ENCODE measurements at regions not wholly inside any gene's neighbourhood (a gene's known extent, or its start where the extent isn't known, plus 50 kb on each side); places are given as distances from the start of the nearest gene placed in this dataset.

DNA sequence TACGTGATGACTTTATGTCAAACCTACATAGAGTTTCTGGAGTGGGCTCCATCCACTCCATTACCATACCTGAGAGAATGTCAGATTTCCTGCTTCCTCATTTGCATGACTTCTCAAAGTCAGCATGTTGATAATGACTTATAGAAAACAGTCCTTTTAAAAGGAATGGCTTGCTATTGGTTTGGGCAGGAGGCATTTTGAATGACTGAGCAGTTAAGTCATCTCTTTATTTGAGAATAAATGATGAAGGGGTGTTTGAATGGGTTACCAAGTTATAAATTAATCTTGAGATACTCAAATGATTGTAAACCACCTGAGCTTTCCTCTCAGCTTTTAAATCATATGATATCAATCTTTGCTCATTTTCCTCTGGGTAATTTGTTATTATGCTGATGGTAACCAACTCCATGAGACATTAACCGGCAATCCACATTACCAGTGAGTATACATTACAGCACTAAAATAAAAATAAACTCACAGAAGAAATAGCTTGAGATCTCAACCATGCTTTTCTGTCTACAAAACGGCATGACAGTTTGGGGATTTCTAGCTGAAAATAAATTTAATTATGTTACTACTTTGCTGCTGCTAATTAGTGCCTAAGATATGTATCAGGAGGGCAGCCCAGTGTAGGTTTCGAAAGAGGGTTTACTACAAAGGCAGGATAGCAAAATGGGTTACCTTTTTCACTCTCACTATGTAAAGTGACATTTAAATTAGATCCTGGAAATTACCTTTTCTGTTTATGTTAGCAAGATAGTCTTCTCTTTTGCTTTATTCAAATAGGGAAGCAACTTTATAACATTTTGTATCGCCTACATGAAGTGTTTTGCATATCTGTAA, 78.8 kb downstream of the RPS12 start:
- Mint-ChIP-seq H3K27me3 (ENCODE audit: low read depth) (no peaks in the 10 kb centered on the region), H3K4me1 (peaks cover 3 to 15% of the 10 kb centered on the region in 2 experiments; a peak in 3 of 4 replicates), H3K4me3 (no peak overlapping the region), H3K9me3 (peaks cover 0 to 2% of the 10 kb centered on the region in 2 experiments; a peak in 1 of 5 replicates), H3K27ac (no peak overlapping the region), H3K36me3 (ENCODE audit: insufficient read depth in 1 of 3, low read depth in 3 of 3) (no peaks in the 10 kb centered on the region)
- H2BK12ac ChIP-seq (ENCODE audit: insufficient read length, low read depth, low read length): no peak overlapping the region
- no peak overlapping the region for H3K23ac ChIP-seq (ENCODE audit: insufficient read length, low read depth, low read length)
- no peak overlapping the region for H3K9ac ChIP-seq (ENCODE audit: extremely low read depth, insufficient read length, low read length)
- no peaks in the 10 kb centered on the region for H3K27me3 ChIP-seq (ENCODE audit: insufficient read depth, low read length)
- no peak overlapping the region for H3T11ph ChIP-seq (ENCODE audit: low read length)
- H2AK5ac ChIP-seq (ENCODE audit: insufficient read length, low read length): no peak overlapping the region
- no peak overlapping the region for H3K14ac ChIP-seq (ENCODE audit: insufficient read depth, low read length)
- WGBS (ENCODE audit: extremely low coverage, insufficient read length, low lambda C conversion rate): no CpG with 5 or more reads among the region's 5 CpGs
- no peak overlapping the region for H4K8ac ChIP-seq (replicated peaks; ENCODE audit: insufficient read length, low read depth, low read length)
- H2AFZ ChIP-seq (ENCODE audit: low read length): no peak overlapping the region
- TF ChIP-seq, protein P1, sequence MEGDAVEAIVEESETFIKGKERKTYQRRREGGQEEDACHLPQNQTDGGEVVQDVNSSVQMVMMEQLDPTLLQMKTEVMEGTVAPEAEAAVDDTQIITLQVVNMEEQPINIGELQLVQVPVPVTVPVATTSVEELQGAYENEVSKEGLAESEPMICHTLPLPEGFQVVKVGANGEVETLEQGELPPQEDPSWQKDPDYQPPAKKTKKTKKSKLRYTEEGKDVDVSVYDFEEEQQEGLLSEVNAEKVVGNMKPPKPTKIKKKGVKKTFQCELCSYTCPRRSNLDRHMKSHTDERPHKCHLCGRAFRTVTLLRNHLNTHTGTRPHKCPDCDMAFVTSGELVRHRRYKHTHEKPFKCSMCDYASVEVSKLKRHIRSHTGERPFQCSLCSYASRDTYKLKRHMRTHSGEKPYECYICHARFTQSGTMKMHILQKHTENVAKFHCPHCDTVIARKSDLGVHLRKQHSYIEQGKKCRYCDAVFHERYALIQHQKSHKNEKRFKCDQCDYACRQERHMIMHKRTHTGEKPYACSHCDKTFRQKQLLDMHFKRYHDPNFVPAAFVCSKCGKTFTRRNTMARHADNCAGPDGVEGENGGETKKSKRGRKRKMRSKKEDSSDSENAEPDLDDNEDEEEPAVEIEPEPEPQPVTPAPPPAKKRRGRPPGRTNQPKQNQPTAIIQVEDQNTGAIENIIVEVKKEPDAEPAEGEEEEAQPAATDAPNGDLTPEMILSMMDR (conservative IDR thresholded peaks at IDR 0.05): no peak
- no peak overlapping the region for H4K91ac ChIP-seq (ENCODE audit: insufficient read length, low read depth, low read length)
- no peak overlapping the region for H2BK15ac ChIP-seq (ENCODE audit: low read depth, low read length)
- H3K18ac ChIP-seq (ENCODE audit: insufficient read length, low read depth, low read length): no peak overlapping the region
- H3K79me1 ChIP-seq (ENCODE audit: insufficient read depth, low read depth, low read length, poor library complexity, severe bottlenecking): no peaks in the 10 kb centered on the region
- no peak overlapping the region for H2BK20ac ChIP-seq (ENCODE audit: low read depth, low read length, poor library complexity, severe bottlenecking)
- H3K9me3 ChIP-seq (ENCODE audit: control insufficient read depth, low read depth, low read length): no peaks in the 10 kb centered on the region
- no peaks in the 10 kb centered on the region for H3K23me2 ChIP-seq (ENCODE audit: insufficient read length, low read depth, low read length, poor library complexity, severe bottlenecking)
- H3K4me1 ChIP-seq (ENCODE audit: insufficient read depth, low read length): no peaks in the 10 kb centered on the region
- DNase-seq: no peak
- H2BK120ac ChIP-seq (ENCODE audit: low read depth, low read length, poor library complexity, severe bottlenecking): no peak overlapping the region
- no peak overlapping the region for H3K27ac ChIP-seq (ENCODE audit: insufficient read length, low read depth, low read length)
- no peak overlapping the region for H2BK5ac ChIP-seq (ENCODE audit: insufficient read length, low read length)
- no peak overlapping the region for H3K4me2 ChIP-seq (ENCODE audit: insufficient read depth, insufficient read length, low read length)
- H4K20me1 ChIP-seq (ENCODE audit: control insufficient read depth, insufficient read depth, insufficient read length): no peaks in the 10 kb centered on the region
- no peak overlapping the region for H3K56ac ChIP-seq (ENCODE audit: insufficient read length, low read depth, low read length)
- H4K5ac ChIP-seq (ENCODE audit: insufficient read length, low read depth, low read length): no peak overlapping the region
- H3K79me2 ChIP-seq (ENCODE audit: insufficient read depth, low read length): no peaks in the 10 kb centered on the region
- H3K4ac ChIP-seq (ENCODE audit: low read depth, low read length): no peak overlapping the region
